ENCODE measurements at regions not wholly inside any gene's neighbourhood (a gene's known extent, or its start where the extent isn't known, plus 50 kb on each side); places are given as distances from the start of the nearest gene placed in this dataset.

DNA sequence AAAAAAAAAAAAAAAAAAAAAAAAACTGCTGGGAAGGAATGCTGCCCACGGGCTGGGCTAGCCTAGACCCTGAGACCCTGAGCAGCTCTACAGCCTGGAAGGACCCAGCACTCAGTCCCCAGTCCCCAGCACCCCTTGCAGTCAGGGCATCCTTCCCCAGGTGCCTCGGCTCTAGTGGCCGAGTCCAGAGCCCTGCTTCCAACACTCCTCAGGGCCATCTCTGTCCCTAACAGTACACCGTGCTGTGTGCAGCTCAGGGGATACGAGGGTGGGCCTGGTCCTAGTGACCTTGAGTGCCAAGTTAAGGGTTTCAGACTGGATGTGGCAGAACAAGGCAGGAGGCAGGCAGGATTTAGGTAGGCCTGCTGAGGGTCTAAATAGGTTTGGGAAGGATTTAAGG is 50.2 kb upstream of the LRP8 start:
- DNase-seq = no peak

- DNase-seq = no peak
Observed at GRCh38 chr1:53378932-53379661, 51.2 kb upstream of the LRP8 start.

GRCh38 chr1:53379662-53380002 is 51.8 kb upstream of the LRP8 start:
- DNase-seq = no peak

- DNase-seq = no peak
Observed at GRCh38 chr1:53380296-53380695, 52.4 kb upstream of the LRP8 start.

DNA sequence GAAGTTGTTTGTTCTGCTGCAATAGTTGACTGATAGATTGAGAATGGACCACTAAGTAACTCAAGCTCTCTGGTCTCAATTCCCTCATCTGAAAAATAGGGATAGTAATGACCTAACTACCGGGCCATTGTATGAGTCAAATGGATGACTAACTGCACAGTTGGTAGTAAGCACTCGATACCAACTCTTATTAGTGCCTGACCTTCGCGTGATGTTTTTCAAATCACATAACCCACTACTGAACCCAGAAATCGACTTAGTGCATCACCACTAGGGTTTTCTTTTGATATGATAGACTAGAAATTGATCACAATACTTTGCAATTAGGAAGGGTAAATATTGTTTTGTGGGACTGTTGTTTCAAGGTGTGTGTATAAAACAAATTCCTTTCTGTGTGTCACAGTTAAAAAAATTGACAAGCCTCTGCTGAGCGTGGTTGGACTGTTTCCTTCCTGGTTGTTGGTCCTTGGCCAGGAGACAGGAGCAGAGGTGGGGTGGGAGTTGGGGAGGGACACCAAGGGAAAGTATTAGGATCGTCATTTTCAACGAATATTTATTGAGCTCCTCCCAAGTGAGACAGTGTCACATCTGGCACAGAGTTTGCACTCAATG is 54.0 kb upstream of the LRP8 start:
- no peak for DNase-seq

GRCh38 chr1:53383136-53383870 is 55.4 kb upstream of the LRP8 start:
- no peak for DNase-seq

GRCh38 chr1:53384796-53385195 is 56.9 kb upstream of the LRP8 start:
- no peak for DNase-seq

DNA sequence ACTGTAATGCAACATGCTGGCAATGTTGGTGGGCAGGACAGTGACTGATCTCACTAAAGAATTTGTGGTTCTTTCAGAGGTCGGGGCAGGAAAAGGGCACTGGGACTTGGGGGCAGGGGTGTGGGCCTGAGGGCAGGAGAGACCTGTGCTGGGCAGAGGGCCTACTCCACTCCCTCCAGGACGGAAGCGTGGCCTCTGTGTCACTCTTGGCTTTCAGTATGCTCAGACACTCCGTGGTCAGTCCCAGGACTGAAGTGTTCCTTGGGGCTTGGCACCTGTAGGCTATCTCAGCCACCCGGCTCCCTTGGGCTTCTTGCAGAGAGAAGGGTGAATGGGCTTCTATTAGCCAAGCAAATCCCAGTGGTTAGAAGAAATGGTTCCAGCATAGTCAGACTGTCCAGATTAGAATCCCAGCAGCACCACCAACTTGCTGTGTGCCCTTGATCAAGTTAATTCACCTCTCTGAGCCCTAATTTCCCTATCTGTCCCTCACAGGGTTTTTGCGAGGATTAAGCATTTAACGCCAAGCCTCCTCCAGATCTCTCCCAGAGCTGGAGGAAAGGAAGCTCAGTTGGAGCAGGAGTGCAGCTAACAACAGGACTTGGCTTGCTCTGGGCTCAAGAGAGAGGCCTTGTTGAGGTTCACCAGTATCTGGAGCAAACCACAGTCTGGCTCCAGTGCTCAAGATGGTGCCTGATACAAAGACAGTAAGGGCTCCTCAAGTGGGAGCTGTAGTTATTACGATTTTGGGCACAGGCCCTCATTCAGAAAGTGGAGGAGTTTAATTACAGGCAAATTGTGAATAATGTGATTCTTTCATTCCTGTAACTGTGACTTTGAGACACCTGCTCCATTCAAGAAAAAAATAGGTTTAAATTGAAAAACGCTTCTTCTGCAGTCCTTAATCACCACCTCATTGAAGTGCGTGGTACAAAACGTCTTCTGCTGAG is 57.7 kb upstream of the LRP8 start:
- DNase-seq = no peak

DNA sequence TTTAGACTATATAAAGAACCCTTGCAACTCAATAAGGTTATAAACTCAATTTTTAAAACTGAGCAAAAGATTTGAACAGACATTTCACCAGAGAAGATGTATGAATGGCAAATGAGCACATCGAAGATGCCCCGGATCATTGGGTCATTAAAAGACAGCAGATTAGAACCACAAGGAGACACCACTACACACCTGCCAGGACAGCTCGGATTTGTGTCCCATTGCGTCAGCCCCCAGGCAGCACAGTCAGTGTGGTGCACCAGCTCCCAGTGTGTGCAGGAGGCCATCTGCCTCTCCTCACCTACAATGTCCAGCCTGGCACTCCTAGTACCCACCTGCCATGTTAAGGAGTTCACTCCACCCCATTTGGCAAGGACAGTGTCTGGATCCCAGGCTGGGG is 61.1 kb upstream of the LRP8 start:
- DNase-seq = no peak

DNA sequence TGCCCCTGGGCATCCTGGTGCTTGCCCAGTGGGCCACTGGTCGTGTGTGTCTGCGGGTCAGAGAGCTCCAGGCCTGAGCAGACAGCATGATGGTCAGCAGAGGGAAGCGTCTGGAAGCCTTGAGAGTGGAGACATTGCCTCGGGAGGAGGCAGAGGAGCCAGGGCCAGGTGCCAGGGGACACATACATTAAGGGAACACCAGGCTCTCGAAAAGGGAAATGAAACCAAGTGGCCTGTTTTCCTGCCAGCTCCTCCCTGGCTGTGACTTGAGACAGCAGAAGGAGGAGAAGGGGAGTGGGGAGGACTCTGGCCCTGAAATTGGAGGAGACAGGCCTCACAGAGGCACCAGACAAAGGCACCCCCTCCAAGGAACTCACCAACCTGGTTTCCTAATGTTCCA is 62.4 kb upstream of the LRP8 start:
- DNase-seq = peak; percentile 11

- no peak for DNase-seq
Observed at GRCh38 chr1:53390736-53391135, 62.9 kb upstream of the LRP8 start.

GRCh38 chr1:53391296-53391695 is 63.4 kb upstream of the LRP8 start:
- no peak for DNase-seq

- DNase-seq = no peak
Observed at GRCh38 chr1:53391982-53392381, 64.1 kb upstream of the LRP8 start.

DNA sequence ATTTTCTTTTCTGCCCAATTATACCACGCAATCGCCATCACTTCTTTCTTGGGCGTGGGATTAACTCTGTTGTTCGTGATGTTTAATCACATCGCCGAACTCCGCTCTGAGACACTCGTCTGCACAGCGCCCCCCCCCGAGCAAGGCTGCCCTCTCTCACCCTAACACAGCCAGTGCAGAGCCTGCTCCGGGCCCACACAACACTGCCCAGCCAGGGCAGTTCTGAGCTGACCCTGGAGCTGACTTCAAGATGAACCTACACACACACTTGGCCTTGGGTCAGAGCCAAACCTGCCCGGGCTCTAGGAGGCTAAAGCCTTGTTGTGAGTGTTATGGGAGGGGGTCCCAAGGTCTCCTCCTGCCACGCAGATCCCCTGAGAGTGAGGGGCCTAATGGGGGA is 64.6 kb upstream of the LRP8 start:
- no peak for DNase-seq

GRCh38 chr1:53393325-53393792 is 65.5 kb upstream of the LRP8 start:
- peak; percentile 38 for DNase-seq

DNA sequence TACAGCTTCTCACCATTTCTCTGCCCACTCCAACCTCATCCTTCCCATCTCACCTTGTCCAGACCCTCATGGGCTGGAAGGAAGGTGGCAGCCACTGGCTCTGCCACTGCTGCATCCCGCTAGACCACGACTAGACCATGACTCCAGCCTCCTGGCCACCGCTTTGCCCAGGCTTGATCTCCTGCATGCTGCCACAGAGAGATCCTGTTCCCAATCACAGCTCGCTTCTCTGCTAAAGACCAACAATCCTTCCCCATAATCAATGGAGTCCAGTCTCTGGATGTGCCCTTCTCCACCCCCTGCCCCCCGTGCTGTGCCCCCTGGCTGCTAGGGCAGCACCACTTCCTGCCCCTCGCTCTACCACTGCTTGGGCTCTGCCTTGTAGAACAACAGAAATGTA is 64.9 kb upstream of the DMRTB1 start:
- DNase-seq = no peak

GRCh38 chr1:53395671-53396215 is 63.5 kb upstream of the DMRTB1 start:
- peak; percentile 58 for DNase-seq

GRCh38 chr1:53396573-53397268 is 62.5 kb upstream of the DMRTB1 start:
- no peak for DNase-seq

DNA sequence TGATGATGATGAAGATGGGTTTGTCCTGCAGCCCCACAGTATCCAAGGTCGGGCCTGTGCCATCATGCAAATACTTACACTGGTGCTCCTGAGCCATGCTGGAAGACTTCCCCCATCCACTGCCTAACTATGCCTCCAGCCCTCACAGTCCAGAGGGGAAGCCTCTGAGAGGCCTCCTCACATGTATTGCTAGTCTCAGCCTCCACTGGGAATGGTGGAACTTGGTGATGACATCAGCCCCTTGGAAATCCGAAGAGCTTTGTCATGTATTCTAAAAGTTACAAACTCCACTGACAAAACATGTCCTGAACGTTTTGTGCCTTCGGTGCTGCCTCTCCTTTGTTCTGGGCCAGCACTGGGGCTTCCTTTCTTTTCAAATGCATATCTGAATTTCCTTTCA is 61.1 kb upstream of the DMRTB1 start:
- no peak for DNase-seq

- DNase-seq = peak; percentile 36
Observed at GRCh38 chr1:53398576-53399365, 60.4 kb upstream of the DMRTB1 start.
